Hepatocyte (in vitro differentiated cells): ENCODE measurements at regions not wholly inside any gene's neighbourhood (a gene's known extent, or its start where the extent isn't known, plus 50 kb on each side); places are given as distances from the start of the nearest gene placed in this dataset.

Source experiments
- DNase-seq: peaks from one replicate; pipeline ENCODE4 v3.0.0-alpha.2; 2016; ENCODE audit warnings: low spot score
- H2AFZ ChIP-seq: fragments of 200-600 bp; sonication (generic); 2 replicates; pipeline ENCODE4 v1.6.0; 2016; ENCODE audit warnings: antibody characterized with exemption, mild to moderate bottlenecking
- H3K27ac ChIP-seq: fragments of 200-600 bp; sonication (generic); 2 replicates; pipeline ENCODE4 v1.5.1; 2016; ENCODE audit warnings: mild to moderate bottlenecking
- H3K27me3 ChIP-seq: fragments of 200-600 bp; sonication (generic); 2 replicates; pipeline ENCODE4 v1.6.1; 2016
- H3K36me3 ChIP-seq: fragments of 200-600 bp; sonication (generic); replicated peaks from 2 replicates; pipeline ENCODE4 v1.5.1; 2016; ENCODE audit warnings: low read depth; ENCODE audit not compliant: insufficient read depth
- H3K4me1 ChIP-seq: fragments of 200-600 bp; sonication (generic); 2 replicates; pipeline ENCODE4 v1.5.1; 2016; ENCODE audit warnings: mild to moderate bottlenecking, moderate library complexity; ENCODE audit not compliant: insufficient read depth
- H3K4me2 ChIP-seq: fragments of 200-600 bp; sonication (generic); 2 replicates; pipeline ENCODE4 v1.6.0; 2016
- H3K4me3 ChIP-seq: fragments of 200-600 bp; sonication (generic); 2 replicates; pipeline ENCODE4 v1.5.1; 2016; ENCODE audit warnings: mild to moderate bottlenecking
- H3K79me2 ChIP-seq: fragments of 200-600 bp; sonication (generic); 2 replicates; pipeline ENCODE4 v1.6.0; 2017; ENCODE audit warnings: mild to moderate bottlenecking
- H3K9me2 ChIP-seq: fragments of 200-600 bp; sonication (generic); replicated peaks from 2 replicates; pipeline ENCODE4 v1.6.0; 2017; ENCODE audit warnings: mild to moderate bottlenecking; ENCODE audit not compliant: insufficient read depth
- H3K9me3 ChIP-seq: fragments of 200-600 bp; sonication (generic); 2 replicates; pipeline ENCODE4 v1.5.1; 2016; ENCODE audit warnings: low read depth, mild to moderate bottlenecking
- H4K20me1 ChIP-seq: fragments of 200-600 bp; sonication (generic); 2 replicates; pipeline ENCODE4 v1.6.0; 2016; ENCODE audit warnings: mild to moderate bottlenecking; ENCODE audit not compliant: insufficient read depth, poor library complexity, severe bottlenecking
- EZH2 ChIP-seq: fragments of 200-600 bp; sonication (generic); IDR thresholded peaks from 2 replicates; pipeline ENCODE4 v1.6.1; 2016; ENCODE audit warnings: antibody characterized with exemption, mild to moderate bottlenecking, borderline replicate concordance
- EZH2phosphoT487 ChIP-seq: fragments of 200-600 bp; sonication (generic); IDR thresholded peaks from one replicate; pipeline ENCODE4 v1.6.1; 2018; ENCODE audit warnings: antibody characterized with exemption, mild to moderate bottlenecking, low read depth, moderate library complexity; ENCODE audit not compliant: unreplicated experiment, severe bottlenecking
- WGBS: methylation state at CpG from one replicate; pipeline ENCODE4 v1.1.6; 2016; ENCODE audit warnings: low lambda C conversion rate; ENCODE audit errors: missing lambda C conversion rate; 5-methylcytosine and 5-hydroxymethylcytosine counted together
- TF ChIP-seq, protein P1 (sequence below): fragments of 200-600 bp; sonication (generic); IDR thresholded peaks from 2 replicates; pipeline ENCODE4 v1.5.1; 2016; ENCODE audit warnings: antibody characterized with exemption, mild to moderate bottlenecking; ENCODE audit not compliant: poor library complexity

DNA sequence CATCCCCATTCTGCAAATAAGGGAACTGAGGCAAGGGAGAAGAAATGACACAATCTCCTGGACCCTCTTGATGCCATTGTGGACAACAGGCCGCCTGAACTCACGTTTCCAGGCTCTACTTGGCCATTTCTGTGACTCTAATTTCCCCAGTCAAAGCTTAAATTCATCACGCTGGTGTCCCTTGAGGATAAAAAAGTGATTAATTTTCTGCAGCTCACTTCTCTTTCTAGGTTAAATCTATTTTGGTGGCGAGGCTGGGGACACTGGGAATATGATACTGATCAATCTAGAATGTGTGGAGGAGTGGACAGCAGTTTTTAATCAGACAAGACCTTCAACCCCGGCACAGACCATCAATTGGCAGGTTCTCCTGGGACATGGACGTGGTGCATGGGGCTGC is 168.2 kb upstream of the SULF2 start:
- Histone ChIP-seq H3K9me2 (no peaks in the 10 kb centered on the region), H3K36me3 (no peaks in the 10 kb centered on the region), H3K27me3 (no peaks in the 10 kb centered on the region), H3K4me2 (no peak overlapping the region), H2AFZ (no peak overlapping the region), H4K20me1 (no peaks in the 10 kb centered on the region), H3K27ac (no peak overlapping the region), H3K79me2 (no peaks in the 10 kb centered on the region), H3K9me3 (no peaks in the 10 kb centered on the region), H3K4me1 (peaks cover 6% of the 10 kb centered on the region), H3K4me3 (no peak overlapping the region)
- WGBS: 90% methylated on average over 6 of the region's 6 CpGs
- no peak for DNase-seq
- TF ChIP-seq, protein P1, sequence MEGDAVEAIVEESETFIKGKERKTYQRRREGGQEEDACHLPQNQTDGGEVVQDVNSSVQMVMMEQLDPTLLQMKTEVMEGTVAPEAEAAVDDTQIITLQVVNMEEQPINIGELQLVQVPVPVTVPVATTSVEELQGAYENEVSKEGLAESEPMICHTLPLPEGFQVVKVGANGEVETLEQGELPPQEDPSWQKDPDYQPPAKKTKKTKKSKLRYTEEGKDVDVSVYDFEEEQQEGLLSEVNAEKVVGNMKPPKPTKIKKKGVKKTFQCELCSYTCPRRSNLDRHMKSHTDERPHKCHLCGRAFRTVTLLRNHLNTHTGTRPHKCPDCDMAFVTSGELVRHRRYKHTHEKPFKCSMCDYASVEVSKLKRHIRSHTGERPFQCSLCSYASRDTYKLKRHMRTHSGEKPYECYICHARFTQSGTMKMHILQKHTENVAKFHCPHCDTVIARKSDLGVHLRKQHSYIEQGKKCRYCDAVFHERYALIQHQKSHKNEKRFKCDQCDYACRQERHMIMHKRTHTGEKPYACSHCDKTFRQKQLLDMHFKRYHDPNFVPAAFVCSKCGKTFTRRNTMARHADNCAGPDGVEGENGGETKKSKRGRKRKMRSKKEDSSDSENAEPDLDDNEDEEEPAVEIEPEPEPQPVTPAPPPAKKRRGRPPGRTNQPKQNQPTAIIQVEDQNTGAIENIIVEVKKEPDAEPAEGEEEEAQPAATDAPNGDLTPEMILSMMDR: no peak

DNA sequence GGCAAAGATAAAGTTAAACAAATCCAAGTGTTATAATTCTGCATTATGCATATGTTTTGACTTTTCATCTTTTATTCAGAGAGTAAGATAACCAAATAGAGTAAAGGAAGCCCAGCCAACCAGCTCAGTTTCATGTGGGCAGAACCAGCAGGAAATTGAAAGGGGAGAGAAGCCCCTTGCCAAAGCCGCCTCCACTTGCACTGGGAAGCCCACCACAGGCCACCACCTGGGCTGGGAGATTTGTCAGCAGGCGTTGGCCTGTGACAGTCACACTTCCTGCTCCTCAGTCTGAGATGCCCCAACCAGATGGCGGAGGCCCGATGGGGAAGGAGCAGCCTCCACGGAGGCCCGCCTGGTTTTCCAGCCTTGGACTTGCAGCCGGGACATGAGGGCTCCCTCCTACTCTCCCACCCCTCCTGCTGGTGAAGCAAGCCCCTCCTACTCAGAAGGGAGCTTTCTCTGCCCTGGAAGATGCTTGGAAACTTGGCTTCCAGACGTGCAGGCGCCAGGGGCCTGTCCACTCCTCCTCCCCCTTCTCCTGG is 166.8 kb upstream of the SULF2 start:
- Histone ChIP-seq H3K4me2 (no peak overlapping the region), H3K79me2 (no peaks in the 10 kb centered on the region), H3K27ac (no peak overlapping the region), H3K4me3 (no peak overlapping the region), H2AFZ (no peak overlapping the region), H3K4me1 (peaks cover 6% of the 10 kb centered on the region), H3K27me3 (no peaks in the 10 kb centered on the region), H3K36me3 (no peaks in the 10 kb centered on the region), H3K9me2 (no peaks in the 10 kb centered on the region), H4K20me1 (no peaks in the 10 kb centered on the region), H3K9me3 (no peaks in the 10 kb centered on the region)
- TF ChIP-seq EZH2phosphoT487: no peak
- TF ChIP-seq, protein P1: no peak
- no peak for TF ChIP-seq EZH2
- DNase-seq: no peak
- 88% methylated on average over 9 of the region's 9 CpGs for WGBS

DNA sequence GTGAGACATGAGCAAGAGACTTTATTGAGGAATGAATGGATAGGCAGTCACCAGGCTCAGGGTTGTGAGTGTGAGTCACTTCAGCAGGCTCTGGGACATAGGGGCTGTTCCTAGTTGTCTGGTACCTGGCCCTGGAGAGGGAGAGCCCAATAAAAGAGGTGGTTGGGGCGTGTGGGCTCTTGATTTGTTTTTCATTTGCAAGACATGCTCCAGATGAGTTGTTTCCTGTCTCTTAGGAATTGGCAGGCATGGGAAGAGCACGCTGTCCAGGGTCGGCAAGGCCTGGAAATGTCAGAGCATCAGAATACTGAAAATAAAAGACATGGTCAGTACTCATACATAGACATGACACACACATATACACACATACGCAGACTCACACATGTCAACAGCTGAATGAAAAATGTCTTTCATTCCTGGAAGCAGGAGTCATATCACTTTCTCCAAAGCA is 166.3 kb upstream of the SULF2 start:
- H4K20me1 ChIP-seq: no peaks in the 10 kb centered on the region
- H3K27me3 ChIP-seq: no peaks in the 10 kb centered on the region
- no peaks in the 10 kb centered on the region for H3K9me3 ChIP-seq
- WGBS: 59% methylated on average over 4 of the region's 4 CpGs
- no peak for TF ChIP-seq EZH2phosphoT487
- no peak for TF ChIP-seq EZH2
- TF ChIP-seq, protein P1: no peak
- no peaks in the 10 kb centered on the region for H3K9me2 ChIP-seq
- no peak for DNase-seq
- H2AFZ ChIP-seq: no peak overlapping the region
- no peaks in the 10 kb centered on the region for H3K79me2 ChIP-seq
- H3K36me3 ChIP-seq: no peaks in the 10 kb centered on the region
- H3K4me2 ChIP-seq: no peak overlapping the region
- no peak overlapping the region for H3K4me3 ChIP-seq
- peaks cover 4% of the 10 kb centered on the region for H3K4me1 ChIP-seq
- H3K27ac ChIP-seq: no peak overlapping the region

DNA sequence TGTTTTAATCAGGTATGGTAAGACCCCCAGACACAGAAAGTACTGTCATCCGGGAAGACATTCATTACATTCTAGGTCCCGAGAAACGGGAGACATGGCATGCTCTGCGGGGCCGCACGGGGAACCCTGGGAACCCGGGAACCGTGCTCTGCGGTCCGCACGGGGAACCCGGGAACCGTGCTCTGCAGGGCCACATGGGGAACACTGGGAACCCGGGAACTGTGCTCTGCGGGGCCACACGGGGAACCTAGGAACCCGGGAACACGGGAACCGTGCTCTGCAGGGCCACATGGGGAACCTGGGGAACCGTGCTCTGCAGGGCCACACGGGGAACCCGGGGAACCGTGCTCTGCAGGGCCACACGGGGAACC is 165.6 kb upstream of the SULF2 start:
- no peak for DNase-seq
- Histone ChIP-seq H3K36me3 (no peaks in the 10 kb centered on the region), H3K9me2 (no peaks in the 10 kb centered on the region), H3K79me2 (no peaks in the 10 kb centered on the region), H3K4me1 (no peaks in the 10 kb centered on the region), H3K27ac (no peak overlapping the region), H2AFZ (no peak overlapping the region), H4K20me1 (no peaks in the 10 kb centered on the region), H3K4me2 (no peak overlapping the region), H3K27me3 (no peaks in the 10 kb centered on the region), H3K9me3 (no peaks in the 10 kb centered on the region), H3K4me3 (no peak overlapping the region)
- 98% methylated on average over 19 of the region's 24 CpGs for WGBS
- TF ChIP-seq, protein P1: no peak
- TF ChIP-seq EZH2phosphoT487 (no peak), EZH2 (no peak)
